Body of pancreas (tissue), 4 donors: ENCODE measurements at regions not wholly inside any gene's neighbourhood (a gene's known extent, or its start where the extent isn't known, plus 50 kb on each side); places are given as distances from the start of the nearest gene placed in this dataset.

Experiments
- POLR2A ChIP-seq, 3 donors: fragments of 450-650 bp; IDR thresholded peaks; one replicate each; pipeline ENCODE4 v1.6.1; 2016; ENCODE audit warnings: antibody characterized with exemption in 3 of 3, mild to moderate bottlenecking in 2 of 3
- TF ChIP-seq, protein P1 (sequence below), 7 experiments: fragments of 450-650 bp in 4 of 7; fragments of 200-600 bp in 3 of 7; sonication (generic) in 3 of 7; IDR thresholded peaks; one replicate each; pipeline ENCODE4 v1.5.1; 2016 to 2019; ENCODE audit warnings: antibody characterized with exemption in 7 of 7

DNA sequence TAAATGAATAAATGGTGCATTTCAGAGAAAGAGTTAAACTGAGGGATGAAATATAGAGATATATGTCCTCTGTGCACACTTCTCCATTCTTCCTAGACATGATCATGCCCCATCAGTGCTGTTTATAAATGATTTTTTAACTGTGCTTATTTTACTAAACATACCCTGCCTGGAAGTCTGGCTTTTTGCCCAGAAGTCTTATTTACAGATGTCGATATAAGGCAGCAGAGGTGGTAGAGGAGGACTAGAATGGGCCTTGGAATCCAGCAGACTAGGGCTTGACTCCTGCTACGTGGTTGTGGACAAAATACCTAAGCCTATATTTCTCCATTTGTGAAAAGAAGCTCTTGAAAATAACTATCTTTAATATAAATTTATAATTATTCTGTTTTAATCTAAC is 355.5 kb downstream of the RAD51AP2 start:
- TF ChIP-seq, protein P1, sequence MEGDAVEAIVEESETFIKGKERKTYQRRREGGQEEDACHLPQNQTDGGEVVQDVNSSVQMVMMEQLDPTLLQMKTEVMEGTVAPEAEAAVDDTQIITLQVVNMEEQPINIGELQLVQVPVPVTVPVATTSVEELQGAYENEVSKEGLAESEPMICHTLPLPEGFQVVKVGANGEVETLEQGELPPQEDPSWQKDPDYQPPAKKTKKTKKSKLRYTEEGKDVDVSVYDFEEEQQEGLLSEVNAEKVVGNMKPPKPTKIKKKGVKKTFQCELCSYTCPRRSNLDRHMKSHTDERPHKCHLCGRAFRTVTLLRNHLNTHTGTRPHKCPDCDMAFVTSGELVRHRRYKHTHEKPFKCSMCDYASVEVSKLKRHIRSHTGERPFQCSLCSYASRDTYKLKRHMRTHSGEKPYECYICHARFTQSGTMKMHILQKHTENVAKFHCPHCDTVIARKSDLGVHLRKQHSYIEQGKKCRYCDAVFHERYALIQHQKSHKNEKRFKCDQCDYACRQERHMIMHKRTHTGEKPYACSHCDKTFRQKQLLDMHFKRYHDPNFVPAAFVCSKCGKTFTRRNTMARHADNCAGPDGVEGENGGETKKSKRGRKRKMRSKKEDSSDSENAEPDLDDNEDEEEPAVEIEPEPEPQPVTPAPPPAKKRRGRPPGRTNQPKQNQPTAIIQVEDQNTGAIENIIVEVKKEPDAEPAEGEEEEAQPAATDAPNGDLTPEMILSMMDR (IDR thresholded peaks at IDR 0.05) = no peak
- no peak for TF ChIP-seq POLR2A (IDR thresholded peaks at IDR 0.05)
